Endothelial cell (in vitro differentiated cells): ENCODE measurements at regions not wholly inside any gene's neighbourhood (a gene's known extent, or its start where the extent isn't known, plus 50 kb on each side); places are given as distances from the start of the nearest gene placed in this dataset.

Experiments
- DNase-seq: peaks from one replicate; pipeline ENCODE4 v3.0.0; 2021; ENCODE audit warnings: low spot score
- H3K27ac Mint-ChIP-seq: one replicate; pipeline ENCODE4 v1.8.0; 2021; ENCODE audit warnings: mixed read lengths, inconsistent platforms; ENCODE audit not compliant: unreplicated experiment
- H3K27me3 Mint-ChIP-seq: one replicate; pipeline ENCODE4 v1.8.0; 2021; ENCODE audit warnings: mild to moderate bottlenecking, moderate library complexity, mixed read lengths, inconsistent platforms; ENCODE audit not compliant: unreplicated experiment
- H3K36me3 Mint-ChIP-seq: one replicate; pipeline ENCODE4 v1.8.0; 2021; ENCODE audit warnings: mild to moderate bottlenecking, low read depth, mixed read lengths, inconsistent platforms; ENCODE audit not compliant: unreplicated experiment
- H3K4me1 Mint-ChIP-seq: one replicate; pipeline ENCODE4 v1.8.0; 2021; ENCODE audit warnings: mild to moderate bottlenecking, mixed read lengths, inconsistent platforms; ENCODE audit not compliant: unreplicated experiment
- H3K4me3 Mint-ChIP-seq: one replicate; pipeline ENCODE4 v1.8.0; 2021; ENCODE audit warnings: mild to moderate bottlenecking, mixed read lengths, inconsistent platforms; ENCODE audit not compliant: unreplicated experiment
- H3K9me3 Mint-ChIP-seq: one replicate; pipeline ENCODE4 v1.8.0; 2021; ENCODE audit warnings: mixed read lengths, inconsistent platforms; ENCODE audit not compliant: unreplicated experiment
- CTCF ChIP-seq: fragments of 200-600 bp; sonication (generic); IDR thresholded peaks from one replicate; pipeline ENCODE4 v1.5.0; 2021; ENCODE audit warnings: antibody characterized with exemption; ENCODE audit not compliant: unreplicated experiment

GRCh38 chr1:116260621-116261020, 112.4 kb upstream of the ATP1A1 start:
- Mint-ChIP-seq H3K9me3 (no peaks in the 10 kb centered on the region), H3K36me3 (no peaks in the 10 kb centered on the region), H3K4me3 (no peak overlapping the region), H3K27ac (no peak overlapping the region), H3K4me1 (peaks cover 13% of the 10 kb centered on the region), H3K27me3 (peaks cover 2% of the 10 kb centered on the region)
- no peak for DNase-seq
- no peak for TF ChIP-seq CTCF

DNA sequence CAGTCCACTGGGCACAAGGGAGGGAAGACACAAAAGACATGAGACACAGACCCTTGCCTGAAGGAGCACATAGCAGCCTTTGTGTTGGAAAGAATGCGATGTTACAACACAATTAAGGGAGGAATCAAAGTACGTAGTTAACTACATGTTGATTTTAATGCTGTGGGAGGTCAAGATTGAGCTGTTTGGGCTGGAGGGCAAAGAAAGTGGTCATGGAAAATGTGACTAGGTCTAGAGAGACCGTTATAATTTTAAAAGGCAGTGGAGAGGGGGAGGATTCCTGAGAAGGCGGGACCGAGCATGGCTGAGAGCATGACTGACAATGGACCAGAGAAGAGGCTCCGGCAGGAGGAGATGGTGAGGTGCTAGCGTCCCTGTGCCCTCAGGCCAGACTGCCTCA, 111.8 kb upstream of the ATP1A1 start:
- H3K27me3 Mint-ChIP-seq, result peaks cover 2% of the 10 kb centered on the region
- no peaks in the 10 kb centered on the region for H3K9me3 Mint-ChIP-seq
- peaks cover 13% of the 10 kb centered on the region for H3K4me1 Mint-ChIP-seq
- H3K27ac Mint-ChIP-seq, result no peak overlapping the region
- no peak for TF ChIP-seq CTCF
- no peak for DNase-seq
- no peak overlapping the region for H3K4me3 Mint-ChIP-seq
- no peaks in the 10 kb centered on the region for H3K36me3 Mint-ChIP-seq

DNA sequence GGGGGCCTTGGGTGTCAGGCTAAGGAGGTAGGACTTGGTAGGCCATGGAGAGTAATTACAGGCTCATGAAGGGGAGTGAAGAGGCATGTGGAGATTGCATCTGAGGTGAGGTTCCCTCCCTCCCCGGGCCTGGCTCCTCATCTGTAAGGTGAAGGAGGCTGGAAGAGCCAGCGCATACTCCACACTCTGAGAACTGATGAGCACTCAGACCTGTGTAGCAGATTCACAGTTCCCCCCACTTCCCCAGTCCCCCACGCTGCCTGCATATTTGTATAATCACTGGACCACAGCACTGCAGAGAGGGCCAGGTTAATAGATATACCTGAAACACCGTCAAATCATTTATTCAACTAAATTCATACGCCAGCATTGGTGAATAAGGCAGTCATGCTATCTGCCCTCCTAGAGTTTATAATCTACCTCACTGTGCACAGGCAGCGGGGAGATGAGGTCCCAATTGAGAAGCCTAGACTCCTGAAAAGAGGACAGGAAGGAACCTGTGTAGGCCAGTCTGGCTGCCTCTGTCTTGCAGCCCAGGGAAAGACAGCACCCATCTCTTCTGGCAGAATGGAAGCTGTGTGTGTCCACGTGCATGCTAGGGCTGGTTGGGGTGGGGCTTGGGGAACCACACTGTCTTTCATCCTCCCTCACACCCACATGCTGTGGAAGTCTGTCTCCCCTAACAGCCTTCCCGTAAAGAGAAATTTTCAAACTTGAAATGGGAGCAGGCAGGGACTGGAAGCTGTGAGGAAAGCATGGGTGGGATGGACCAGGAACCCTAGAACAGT, 110.6 kb upstream of the ATP1A1 start:
- Mint-ChIP-seq H3K27me3 (peaks cover 2% of the 10 kb centered on the region), H3K36me3 (no peaks in the 10 kb centered on the region), H3K9me3 (no peaks in the 10 kb centered on the region), H3K4me1 (peaks cover 13% of the 10 kb centered on the region), H3K4me3 (no peak overlapping the region), H3K27ac (no peak overlapping the region)
- TF ChIP-seq CTCF, result no peak
- no peak for DNase-seq

DNA sequence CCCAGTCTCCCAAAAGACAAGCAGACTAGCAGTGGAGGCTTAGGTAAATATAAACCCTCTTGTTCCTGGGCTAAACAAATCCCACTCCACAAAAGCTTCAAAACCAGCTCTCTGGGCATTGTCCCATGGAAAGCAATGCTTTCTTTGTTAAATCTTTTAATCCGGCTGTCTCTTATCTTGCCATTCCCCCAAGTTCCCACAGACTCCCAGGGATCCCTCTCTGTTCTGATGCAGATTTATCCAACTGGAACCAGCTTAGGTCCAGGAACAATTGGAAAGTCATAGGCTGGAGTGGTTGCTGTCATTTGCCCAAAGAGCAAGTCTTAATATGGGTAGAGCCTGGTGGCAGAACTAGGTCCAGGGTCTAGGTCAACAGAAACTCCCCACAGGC, 110.1 kb upstream of the ATP1A1 start:
- H3K27me3 Mint-ChIP-seq, result peaks cover 6% of the 10 kb centered on the region
- H3K4me3 Mint-ChIP-seq, result no peak overlapping the region
- no peak overlapping the region for H3K27ac Mint-ChIP-seq
- H3K4me1 Mint-ChIP-seq, result peaks cover 15% of the 10 kb centered on the region
- H3K9me3 Mint-ChIP-seq, result no peaks in the 10 kb centered on the region
- no peak for TF ChIP-seq CTCF
- DNase-seq, result no peak
- no peaks in the 10 kb centered on the region for H3K36me3 Mint-ChIP-seq
